Fibroblast of lung (primary cell): ENCODE measurements at regions not wholly inside any gene's neighbourhood (a gene's known extent, or its start where the extent isn't known, plus 50 kb on each side); places are given as distances from the start of the nearest gene placed in this dataset.

Experiments used
- DNase-seq, 2 donors: peaks; one replicate each; pipeline versions ENCODE4 v3.0.0 to v3.0.0-alpha.2; 2010; ENCODE audit warnings: low read depth in 2 of 2
- H2AFZ ChIP-seq: 2 replicates; pipeline ENCODE4 v1.5.1; 2012; ENCODE audit warnings: low read length, control low read depth, inconsistent platforms
- H3K27ac ChIP-seq: 2 replicates; pipeline ENCODE4 v1.5.1; 2011; ENCODE audit warnings: low read length, control low read depth; ENCODE audit not compliant: insufficient read depth
- H3K27me3 ChIP-seq: 2 replicates; pipeline ENCODE4 v1.5.1; 2011; ENCODE audit warnings: mild to moderate bottlenecking, low read length; ENCODE audit not compliant: control insufficient read depth, insufficient read depth
- H3K36me3 ChIP-seq: 2 replicates; pipeline ENCODE4 v1.5.1; 2011; ENCODE audit warnings: low read length; ENCODE audit not compliant: control insufficient read depth, insufficient read depth
- H3K4me1 ChIP-seq: 2 replicates; pipeline ENCODE4 v1.5.1; 2011; ENCODE audit warnings: low read length; ENCODE audit not compliant: control insufficient read depth, insufficient read depth; ENCODE audit errors: extremely low read depth
- H3K4me2 ChIP-seq: 2 replicates; pipeline ENCODE4 v1.5.1; 2011; ENCODE audit warnings: low read length, control low read depth; ENCODE audit not compliant: insufficient read depth; ENCODE audit errors: extremely low read depth
- H3K4me3 ChIP-seq, 4 experiments: fragments of 200-600 bp in 1 of 4; sonication (generic) in 1 of 4; replicated peaks in 1 of 4; 2 replicates each; pipeline ENCODE4 v1.5.1; 2011 to 2016; ENCODE audit warnings: low read length in 4 of 4, low read depth in 3 of 4, mild to moderate bottlenecking in 3 of 4, control low read depth in 2 of 4, inconsistent platforms in 1 of 4, mixed read lengths in 1 of 4; ENCODE audit not compliant: insufficient read depth in 1 of 4; ENCODE audit errors: control extremely low read depth in 1 of 4
- H3K79me2 ChIP-seq: 2 replicates; pipeline ENCODE4 v1.5.1; 2012; ENCODE audit warnings: mild to moderate bottlenecking, low read length, inconsistent platforms; ENCODE audit not compliant: control insufficient read depth, insufficient read depth
- H3K9ac ChIP-seq: 2 replicates; pipeline ENCODE4 v1.5.1; 2011; ENCODE audit warnings: mild to moderate bottlenecking, low read length, control low read depth; ENCODE audit not compliant: insufficient read depth
- H3K9me3 ChIP-seq: 2 replicates; pipeline ENCODE4 v1.5.1; 2012; ENCODE audit warnings: low read depth, low read length; ENCODE audit not compliant: control insufficient read depth, insufficient read depth
- H4K20me1 ChIP-seq: 2 replicates; pipeline ENCODE4 v1.5.1; 2011; ENCODE audit warnings: low read length; ENCODE audit not compliant: control insufficient read depth, insufficient read depth; ENCODE audit errors: extremely low read depth
- CTCF ChIP-seq, 2 donors: IDR thresholded peaks in 1 of 2; conservative IDR thresholded peaks in 1 of 2; 1 replicate in 1 of 2; 2 replicates in 1 of 2; pipeline ENCODE4 v1.5.1; 2011 to 2012; ENCODE audit warnings: low read length in 2 of 2, control low read depth in 1 of 2, inconsistent platforms in 1 of 2, low read depth in 1 of 2, mild to moderate bottlenecking in 1 of 2
- EZH2 ChIP-seq: IDR thresholded peaks from 2 replicates; pipeline ENCODE4 v1.5.1; 2012; ENCODE audit warnings: low read length, control low read depth, mild to moderate bottlenecking; ENCODE audit errors: missing control alignments

- no peaks in the 10 kb centered on the region for H3K4me1 ChIP-seq
- H3K4me3 ChIP-seq: no peak overlapping the region
- no peak for DNase-seq
- H2AFZ ChIP-seq: no peak overlapping the region
- no peak overlapping the region for H3K4me2 ChIP-seq
- H3K27me3 ChIP-seq: no peaks in the 10 kb centered on the region
- H3K9me3 ChIP-seq: no peaks in the 10 kb centered on the region
- no peaks in the 10 kb centered on the region for H4K20me1 ChIP-seq
- no peak for TF ChIP-seq EZH2
- no peak for TF ChIP-seq CTCF (conservative IDR thresholded peaks at IDR 0.05 in 1 of 2, IDR thresholded peaks at IDR 0.05 in 1 of 2; ENCODE audit: low read depth in 1 of 2, low read length in 2 of 2)
- H3K9ac ChIP-seq: no peak overlapping the region
- H3K79me2 ChIP-seq: no peaks in the 10 kb centered on the region
- no peaks in the 10 kb centered on the region for H3K36me3 ChIP-seq
- H3K27ac ChIP-seq: no peak overlapping the region
Measured at GRCh38 chr20:57828696-57829095, 118.9 kb upstream of the PMEPA1 start.

GRCh38 chr20:57826666-57827287, 117.0 kb upstream of the PMEPA1 start:
- Histone ChIP-seq H3K9me3 (no peaks in the 10 kb centered on the region), H4K20me1 (no peaks in the 10 kb centered on the region), H3K4me3 (no peak overlapping the region), H3K27me3 (no peaks in the 10 kb centered on the region), H3K36me3 (no peaks in the 10 kb centered on the region), H3K79me2 (no peaks in the 10 kb centered on the region), H3K4me1 (no peaks in the 10 kb centered on the region), H3K4me2 (no peak overlapping the region), H2AFZ (no peak overlapping the region), H3K9ac (no peak overlapping the region), H3K27ac (no peak overlapping the region)
- TF ChIP-seq EZH2 (no peak), CTCF (conservative IDR thresholded peaks at IDR 0.05 in 1 of 2, IDR thresholded peaks at IDR 0.05 in 1 of 2; ENCODE audit: low read depth in 1 of 2, low read length in 2 of 2) (no peak)
- DNase-seq: no peak

- H3K36me3 ChIP-seq: no peaks in the 10 kb centered on the region
- no peaks in the 10 kb centered on the region for H3K27me3 ChIP-seq
- DNase-seq: no peak
- no peak overlapping the region for H3K4me3 ChIP-seq
- no peaks in the 10 kb centered on the region for H3K79me2 ChIP-seq
- no peak overlapping the region for H2AFZ ChIP-seq
- TF ChIP-seq CTCF (conservative IDR thresholded peaks at IDR 0.05 in 1 of 2, IDR thresholded peaks at IDR 0.05 in 1 of 2; ENCODE audit: low read depth in 1 of 2, low read length in 2 of 2): no peak
- no peak for TF ChIP-seq EZH2
- H3K4me1 ChIP-seq: no peaks in the 10 kb centered on the region
- no peak overlapping the region for H3K27ac ChIP-seq
- H3K4me2 ChIP-seq: no peak overlapping the region
- no peak overlapping the region for H3K9ac ChIP-seq
- H3K9me3 ChIP-seq: no peaks in the 10 kb centered on the region
- H4K20me1 ChIP-seq: no peaks in the 10 kb centered on the region
Measured at GRCh38 chr20:57824909-57825308, 115.1 kb upstream of the PMEPA1 start.
